ENCODE measurements at regions not wholly inside any gene's neighbourhood (a gene's known extent, or its start where the extent isn't known, plus 50 kb on each side); places are given as distances from the start of the nearest gene placed in this dataset.

GRCh38 chr11:33646629-33647028 is 54.0 kb downstream of the C11orf91 start:
- DNase-seq (ENCODE audit: low spot score), result no peak
- intact Hi-C loops (cut with DNase I), result no loop called here

- no peak for DNase-seq (ENCODE audit: low spot score)
- intact Hi-C loops (cut with DNase I), result no loop called here
Observed at GRCh38 chr11:33646168-33646567, 54.5 kb downstream of the C11orf91 start.

- DNase-seq (ENCODE audit: low spot score), result no peak
- intact Hi-C loops (cut with DNase I), result no loop called here
Observed at GRCh38 chr11:33645686-33646085, 54.9 kb downstream of the C11orf91 start.

- intact Hi-C loops (cut with DNase I), result no loop called here
Observed at GRCh38 chr11:33643167-33643824, 57.3 kb downstream of the C11orf91 start.

GRCh38 chr11:33642461-33643166 is 58.0 kb downstream of the C11orf91 start:
- intact Hi-C loops (cut with DNase I), result no loop called here
- DNase-seq (ENCODE audit: low spot score), result no peak

More at GRCh38 chr11:33643167-33643824, 57.3 kb downstream of the C11orf91 start:
- DNase-seq (ENCODE audit: low spot score), result no peak

GRCh38 chr11:33640730-33641371 is 59.8 kb downstream of the C11orf91 start:
- no peak for DNase-seq (ENCODE audit: low spot score)
- intact Hi-C loops (cut with DNase I), result no loop called here

- intact Hi-C loops (cut with DNase I), result no loop called here
- DNase-seq (ENCODE audit: low spot score), result no peak
Observed at GRCh38 chr11:33638608-33639007, 62.0 kb downstream of the C11orf91 start.

GRCh38 chr11:33636104-33636503 is 64.5 kb downstream of the C11orf91 start:
- intact Hi-C loops (cut with DNase I), result no loop called here
- DNase-seq (ENCODE audit: low spot score), result no peak

GRCh38 chr11:33635161-33635560 is 65.5 kb downstream of the C11orf91 start:
- intact Hi-C loops (cut with DNase I), result no loop called here
- no peak for DNase-seq (ENCODE audit: low spot score)

GRCh38 chr11:33634291-33634834 is 66.3 kb downstream of the C11orf91 start:
- intact Hi-C loops (cut with DNase I), result no loop called here
- no peak for DNase-seq (ENCODE audit: low spot score)

GRCh38 chr11:33633251-33634003 is 67.2 kb downstream of the C11orf91 start:
- no peak for DNase-seq (ENCODE audit: low spot score)
- intact Hi-C loops (cut with DNase I), result no loop called here

GRCh38 chr11:33631749-33632091 is 68.9 kb downstream of the C11orf91 start:
- DNase-seq (ENCODE audit: low spot score), result no peak
- intact Hi-C loops (cut with DNase I), result no loop called here

GRCh38 chr11:33630936-33631748 is 69.5 kb downstream of the C11orf91 start:
- intact Hi-C loops (cut with DNase I), result no loop called here
- DNase-seq (ENCODE audit: low spot score), result no peak

GRCh38 chr11:33624083-33624482 is 76.5 kb downstream of the C11orf91 start:
- DNase-seq (ENCODE audit: low spot score), result no peak
- intact Hi-C loops (cut with DNase I), result no loop called here

GRCh38 chr11:33622806-33623205 is 77.8 kb downstream of the C11orf91 start:
- intact Hi-C loops (cut with DNase I), result no loop called here
- DNase-seq (ENCODE audit: low spot score), result no peak

GRCh38 chr11:33622186-33622585 is 78.4 kb downstream of the C11orf91 start:
- intact Hi-C loops (cut with DNase I), result no loop called here
- DNase-seq (ENCODE audit: low spot score), result no peak

- intact Hi-C loops (cut with DNase I), result no loop called here
- DNase-seq (ENCODE audit: low spot score), result no peak
Observed at GRCh38 chr11:33620423-33621171, 80.0 kb downstream of the C11orf91 start.

- no peak for DNase-seq (ENCODE audit: low spot score)
- intact Hi-C loops (cut with DNase I), result no loop called here
Observed at GRCh38 chr11:33618956-33619355, 81.7 kb downstream of the C11orf91 start.

- DNase-seq (ENCODE audit: low spot score), result no peak
- intact Hi-C loops (cut with DNase I), result no loop called here
Observed at GRCh38 chr11:33618351-33618710, 82.3 kb downstream of the C11orf91 start.
